ENCODE measurements at regions not wholly inside any gene's neighbourhood (a gene's known extent, or its start where the extent isn't known, plus 50 kb on each side); places are given as distances from the start of the nearest gene placed in this dataset.

- TF ChIP-seq POLR2A (IDR thresholded peaks at IDR 0.05) (no peak), CTCF (IDR thresholded peaks at IDR 0.05) (no peak)
These were observed 54.3 kb upstream of the RMDN2 start for GRCh38 chr2:37870829-37871228.
